Ovary (tissue), 7 donors: ENCODE measurements at regions not wholly inside any gene's neighbourhood (a gene's known extent, or its start where the extent isn't known, plus 50 kb on each side); places are given as distances from the start of the nearest gene placed in this dataset.

ENCODE experiments used
- DNase-seq, 5 donors: peaks; one replicate each; pipeline ENCODE4 v3.0.0-alpha.2; 2019 to 2020
- H3K27ac ChIP-seq, 2 donors: fragments of 200-600 bp; one replicate each; pipeline versions ENCODE4 v1.5.1 to v1.8.0; 2019 to 2022
- H3K27me3 ChIP-seq: fragments of 200-600 bp; one replicate; pipeline ENCODE4 v1.8.0; 2022
- H3K36me3 ChIP-seq: fragments of 200-600 bp; sonication (generic); one replicate; pipeline ENCODE4 v1.5.1; 2019
- H3K4me1 ChIP-seq: one replicate; pipeline ENCODE4 v1.8.1; 2013; ENCODE audit warnings: mild to moderate bottlenecking, moderate library complexity; ENCODE audit not compliant: insufficient read depth
- H3K4me3 ChIP-seq: fragments of 200-600 bp; sonication (generic); one replicate; pipeline ENCODE4 v1.5.1; 2017
- H3K9me3 ChIP-seq, 2 donors: fragments of 200-600 bp in 1 of 2; sonication (generic) in 1 of 2; one replicate each; pipeline versions ENCODE4 v1.5.1 to v1.8.1; 2013 to 2019; ENCODE audit warnings: mild to moderate bottlenecking in 1 of 2, moderate library complexity in 1 of 2
- CTCF ChIP-seq, 3 donors: fragments of 450-650 bp in 2 of 3; fragments of 200-600 bp in 1 of 3; IDR thresholded peaks; one replicate each; pipeline versions ENCODE4 v1.5.1 to v1.8.0; 2016 to 2022; ENCODE audit warnings: antibody characterized with exemption in 3 of 3, mild to moderate bottlenecking in 1 of 3
- EP300 ChIP-seq: sonication (generic); formaldehyde crosslinking; IDR thresholded peaks from one replicate; pipeline ENCODE4 v1.6.1; 2017; ENCODE audit warnings: antibody characterized with exemption
- POLR2A ChIP-seq: fragments of 450-650 bp; IDR thresholded peaks from one replicate; pipeline ENCODE4 v1.6.1; 2017; ENCODE audit warnings: antibody characterized with exemption, mild to moderate bottlenecking, moderate library complexity
- WGBS, 3 donors: extraction: QIAGEN DNeasy Blood & Tissue Kit in 1 of 3; methylation state at CpG; one replicate each; pipeline versions ENCODE4 v1.1.5 to v1.1.7; 2013 to 2017; 5-methylcytosine and 5-hydroxymethylcytosine counted together
- intact Hi-C, 4 donors: fragments of 100-400 bp; cut with DNase I; formaldehyde crosslinking; loops; one replicate each; pipeline versions ENCODE4 v1.11.0 to v1.15.1; 2022 to 2023
- donor health status: DM: no; HTN: no; CAD: no; lungs with moderate emphysema.
- donor health status: DM: no; HTN: no; CAD: no.
- donor health status: Bipolar disorder and iron deficiency.
- donor health status: DM: no; HTN: no; CAD: no.
- donor health status: DM: yes; HTN: yes; CAD: no.

DNA sequence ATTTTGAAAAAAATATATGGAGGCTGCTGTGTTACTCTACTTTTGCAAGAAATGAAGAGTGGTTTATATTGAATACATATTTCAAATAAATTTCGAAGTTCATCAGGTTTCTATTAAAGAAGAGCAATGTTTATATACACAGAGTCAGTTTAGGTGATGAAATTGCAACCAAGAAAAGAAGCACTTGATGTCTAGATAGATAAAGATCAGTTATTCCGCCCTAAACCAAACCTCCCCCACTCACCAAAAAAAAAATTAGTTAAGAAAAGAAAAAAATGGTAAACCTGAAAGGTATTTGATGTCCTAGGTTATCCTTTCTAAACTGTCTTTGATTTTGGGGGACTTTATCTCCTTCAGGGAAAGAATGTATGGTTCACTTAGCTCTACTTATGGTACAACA, 111.8 kb downstream of the SKIDA1 start:
- Histone ChIP-seq H3K4me3 (no peak overlapping the region), H3K27ac (no peak overlapping the region), H3K27me3 (no peaks in the 10 kb centered on the region), H3K4me1 (peaks cover 1% of the 10 kb centered on the region), H3K36me3 (no peaks in the 10 kb centered on the region), H3K9me3 (no peaks in the 10 kb centered on the region)
- TF ChIP-seq EP300 (no peak), CTCF (IDR thresholded peaks at IDR 0.05) (no peak), POLR2A (no peak)
- intact Hi-C loops = no loop called here
- DNase-seq = no peak
- WGBS, 3 donors = 84 to 91% (median 89%) methylated on average over 2 of the region's 2 CpGs

GRCh38 chr10:21413268-21413667, 112.2 kb downstream of the SKIDA1 start:
- no peaks in the 10 kb centered on the region for H3K36me3 ChIP-seq
- no peak for DNase-seq
- H3K27me3 ChIP-seq = no peaks in the 10 kb centered on the region
- intact Hi-C loops = no loop called here
- TF ChIP-seq EP300 = no peak
- TF ChIP-seq CTCF (IDR thresholded peaks at IDR 0.05) = no peak
- TF ChIP-seq POLR2A = no peak
- H3K4me1 ChIP-seq = peaks cover 1% of the 10 kb centered on the region
- WGBS, 3 donors = 80 to 88% (median 82%) methylated on average over 6 of the region's 6 CpGs
- no peak overlapping the region for H3K4me3 ChIP-seq
- H3K27ac ChIP-seq = no peak overlapping the region
- no peaks in the 10 kb centered on the region for H3K9me3 ChIP-seq

- WGBS, 3 donors = 34 to 58% (median 36%) methylated on average over 7 of the region's 7 CpGs
- DNase-seq = no peak
- Histone ChIP-seq H3K27ac (no peak overlapping the region), H3K9me3 (no peaks in the 10 kb centered on the region), H3K27me3 (no peaks in the 10 kb centered on the region), H3K36me3 (no peaks in the 10 kb centered on the region), H3K4me3 (no peak overlapping the region), H3K4me1 (no peaks in the 10 kb centered on the region)
- intact Hi-C loops = no loop called here
- TF ChIP-seq CTCF (IDR thresholded peaks at IDR 0.05) (no peak), EP300 (no peak), POLR2A (no peak)
Observed at GRCh38 chr10:21406595-21407193, 118.8 kb downstream of the SKIDA1 start.

- DNase-seq = no peak
- TF ChIP-seq POLR2A = no peak
- no peak for TF ChIP-seq CTCF (IDR thresholded peaks at IDR 0.05)
- TF ChIP-seq EP300 = no peak
- no peaks in the 10 kb centered on the region for H3K36me3 ChIP-seq
- no peaks in the 10 kb centered on the region for H3K27me3 ChIP-seq
- intact Hi-C loops = no loop called here
- no peak overlapping the region for H3K27ac ChIP-seq
- no peak overlapping the region for H3K4me3 ChIP-seq
- H3K4me1 ChIP-seq = no peaks in the 10 kb centered on the region
- no peaks in the 10 kb centered on the region for H3K9me3 ChIP-seq
- 78 to 99% (median 97%) methylated on average over 8 of the region's 8 CpGs for WGBS, 3 donors
Observed at GRCh38 chr10:21405981-21406380, 119.5 kb downstream of the SKIDA1 start.
